HepG2 (cell line): ENCODE measurements at regions not wholly inside any gene's neighbourhood (a gene's known extent, or its start where the extent isn't known, plus 50 kb on each side); places are given as distances from the start of the nearest gene placed in this dataset.
"Not testable (repeated sequence)": the region's sequence is repeated elsewhere in the genome, so short reads cannot be mapped to it uniquely, and the experiment has no call there.

Experiments used
- ATAC-seq: fragments of 200-7000 bp; cut with Tn5 transposase; 3 replicates; pipeline ENCODE4 v1.9.1; 2020; ENCODE audit warnings: mild to moderate bottlenecking, moderate library complexity
- BruUV-seq: library from RNA; stranded (reverse); fragments of 400-500 nt; replicated peaks from 2 replicates; lab custom pipeline; 2021; lab: Mats Ljungman, UMichigan
- CTCF ChIA-PET: fragments of 300-600 bp; formaldehyde crosslinking; extraction: SDS; loops from one replicate; lab custom pipeline; 2021; ENCODE audit warnings: low total read pairs, inconsistent platforms, low intra/inter-chr PET ratio; lab: Yijun Ruan, JAX
- POLR2A ChIA-PET: fragments of 350-600 bp; sonication (Branson Sonifier 250); formaldehyde crosslinking; loops from one replicate; lab custom pipeline; 2020; ENCODE audit warnings: antibody characterized with exemption, inconsistent platforms; lab: Yijun Ruan, JAX
- DNase-seq: peaks from one replicate; pipeline ENCODE4 v3.0.0-alpha.2; 2015; ENCODE audit warnings: low spot score
- FAIRE-seq: peaks from 3 replicates; lab custom pipeline; 2011; peaks lifted over from hg19 to GRCh38; lab: Jason Lieb, UNC
- H2AFZ ChIP-seq: one replicate; pipeline ENCODE4 v1.6.1; 2011; ENCODE audit warnings: low read length, inconsistent platforms
- H3K27ac ChIP-seq: fragments of 300-600 bp; 3 replicates; pipeline ENCODE4 v1.8.0; 2011; ENCODE audit warnings: mixed run types, mild to moderate bottlenecking, mixed read lengths, low read length, inconsistent platforms; ENCODE audit not compliant: insufficient read depth; ENCODE audit errors: extremely low read length
- H3K27me3 ChIP-seq, 2 experiments: fragments of 200-600 bp in 1 of 2; 2 replicates in 1 of 2; 3 replicates in 1 of 2; pipeline versions ENCODE4 v1.6.0 to v1.8.0; 2011; ENCODE audit warnings: low read length in 2 of 2, mild to moderate bottlenecking in 2 of 2, moderate library complexity in 2 of 2, inconsistent platforms in 1 of 2; ENCODE audit not compliant: insufficient read depth in 2 of 2, control insufficient read depth in 1 of 2
- H3K36me3 ChIP-seq, 2 experiments: fragments of 200-600 bp in 1 of 2; replicated peaks in 1 of 2; 2 replicates in 1 of 2; 3 replicates in 1 of 2; pipeline versions ENCODE4 v1.5.1 to v1.8.0; 2011; ENCODE audit warnings: low read length in 2 of 2, inconsistent platforms in 1 of 2; ENCODE audit not compliant: insufficient read depth in 2 of 2, control insufficient read depth in 1 of 2
- H3K4me1 ChIP-seq: 2 replicates; pipeline ENCODE4 v1.5.1; 2012; ENCODE audit warnings: low read length, inconsistent platforms; ENCODE audit not compliant: insufficient read depth
- H3K4me2 ChIP-seq: 2 replicates; pipeline ENCODE4 v1.6.0; 2011; ENCODE audit warnings: low read depth, low read length, inconsistent platforms
- H3K4me3 ChIP-seq, 3 experiments: fragments of 200-600 bp in 1 of 3; sonication (generic), shearing (Covaris generic) in 1 of 3; replicated peaks in 1 of 3; 2 replicates each; pipeline ENCODE4 v1.5.1; 2011 to 2016; ENCODE audit warnings: low read length in 3 of 3, inconsistent platforms in 2 of 3, low read depth in 2 of 3, mild to moderate bottlenecking in 2 of 3, control low read depth in 1 of 3, mixed read lengths in 1 of 3; ENCODE audit not compliant: insufficient read depth in 1 of 3
- H3K79me2 ChIP-seq: one replicate; pipeline ENCODE4 v1.6.1; 2011; ENCODE audit warnings: low read length, inconsistent platforms; ENCODE audit not compliant: insufficient read depth
- H3K9ac ChIP-seq: 2 replicates; pipeline ENCODE4 v1.6.0; 2011; ENCODE audit warnings: mild to moderate bottlenecking, low read depth, low read length, inconsistent platforms; ENCODE audit not compliant: insufficient read depth
- H3K9me3 ChIP-seq: 2 replicates; pipeline ENCODE4 v1.5.1; 2012; ENCODE audit warnings: mild to moderate bottlenecking, low read length
- H4K20me1 ChIP-seq: 2 replicates; pipeline ENCODE4 v1.6.0; 2011; ENCODE audit warnings: inconsistent platforms, mild to moderate bottlenecking, low read length, moderate library complexity; ENCODE audit not compliant: insufficient read depth
- ETS1 ChIP-seq: sonication (generic); formaldehyde crosslinking; IDR thresholded peaks from 2 replicates; pipeline ENCODE4 v1.4.0; 2020; ENCODE audit warnings: missing genetic modification reagents
- LRRFIP1 ChIP-seq: sonication (generic); formaldehyde crosslinking; conservative IDR thresholded peaks from 2 replicates; pipeline ENCODE4 v1.4.0; 2020; ENCODE audit warnings: missing genetic modification reagents
- ZNF749 ChIP-seq: sonication (generic); formaldehyde crosslinking; IDR thresholded peaks from 2 replicates; pipeline ENCODE4 v1.8.0; 2022; ENCODE audit warnings: mild to moderate bottlenecking, missing genetic modification reagents, moderate library complexity, borderline replicate concordance
- WGBS: methylation state at CpG from one replicate; pipeline ENCODE4 v1.1.6; 2017; ENCODE audit warnings: low lambda C conversion rate; 5-methylcytosine and 5-hydroxymethylcytosine counted together
- in situ Hi-C: cut with HindIII; loops from 2 replicates; pipeline ENCODE4 v1.10.0; 2017; ENCODE audit warnings: low pct_unique_long_range_greater_than_20kb; ENCODE audit not compliant: extremely low pct_ligation_motif_present
- intact Hi-C: fragments of 100-400 bp; cut with micrococcal nuclease; formaldehyde crosslinking; loops from one replicate; pipeline ENCODE4 v1.10.0; 2022; ENCODE audit not compliant: unreplicated experiment

- TF ChIP-seq LRRFIP1 (no peak), ZNF749 (CRISPR knock-in tag) (no peak), ETS1 (CRISPR knock-in tag) (no peak)
Observed at GRCh38 chr3:81829937-81830336, 68.5 kb upstream of the GBE1 start (continued).

GRCh38 chr3:81829272-81829671 lies 67.8 kb upstream of the GBE1 start:
- ATAC-seq, H4K20me1 ChIP-seq, H3K4me3 ChIP-seq, BruUV-seq, intact Hi-C loops, H3K9ac ChIP-seq, H2AFZ ChIP-seq, H3K36me3 ChIP-seq, H3K27ac ChIP-seq, H3K4me2 ChIP-seq, POLR2A ChIA-PET, in situ Hi-C loops, H3K9me3 ChIP-seq, DNase-seq, H3K27me3 ChIP-seq, H3K4me1 ChIP-seq, FAIRE-seq, CTCF ChIA-PET, H3K79me2 ChIP-seq: not testable (repeated sequence)
- 33% methylated on average over 5 of the region's 5 CpGs for WGBS
